Activated T-helper 1 cell treated with anti-CD3 and anti-CD28 coated beads, Interleukin-12 subunit alpha, Interleukin-12 subunit beta, Interleukin-2, Interleukin-4 antibody, amounts not matched to agents 30 ng/mL and 10 ng/mL and 1 ng/mL, durations not matched to agents 14 hours and 24 hours and 36 hours (primary cell): ENCODE measurements at regions not wholly inside any gene's neighbourhood (a gene's known extent, or its start where the extent isn't known, plus 50 kb on each side); places are given as distances from the start of the nearest gene placed in this dataset.

Experiments used
- DNase-seq: peaks from one replicate; pipeline ENCODE4 v3.0.0; 2021; ENCODE audit warnings: low spot score
- H3K27ac Mint-ChIP-seq: one replicate; pipeline ENCODE4 v1.8.0; 2021; ENCODE audit warnings: mild to moderate bottlenecking, mixed read lengths
- H3K27me3 Mint-ChIP-seq: one replicate; pipeline ENCODE4 v1.8.0; 2022; ENCODE audit warnings: mild to moderate bottlenecking, moderate library complexity, mixed read lengths; ENCODE audit not compliant: insufficient read depth
- H3K36me3 Mint-ChIP-seq: one replicate; pipeline ENCODE4 v1.8.0; 2021; ENCODE audit warnings: low read depth, mixed read lengths
- H3K4me1 Mint-ChIP-seq: one replicate; pipeline ENCODE4 v1.8.0; 2021; ENCODE audit warnings: low read depth, mixed read lengths
- H3K4me3 Mint-ChIP-seq: one replicate; pipeline ENCODE4 v1.8.0; 2021; ENCODE audit warnings: mild to moderate bottlenecking, moderate library complexity, mixed read lengths
- H3K9me3 Mint-ChIP-seq: one replicate; pipeline ENCODE4 v1.8.0; 2021; ENCODE audit warnings: mixed read lengths
- intact Hi-C: fragments of 100-400 bp; cut with micrococcal nuclease; formaldehyde crosslinking; loops from one replicate; pipeline ENCODE4 v1.15.1; 2024

GRCh38 chr4:148787285-148787684, 345.1 kb upstream of the NR3C2 start:
- H3K27ac Mint-ChIP-seq: no peak overlapping the region
- no peak overlapping the region for H3K4me3 Mint-ChIP-seq
- no peaks in the 10 kb centered on the region for H3K4me1 Mint-ChIP-seq
- H3K27me3 Mint-ChIP-seq: no peaks in the 10 kb centered on the region
- no peaks in the 10 kb centered on the region for H3K36me3 Mint-ChIP-seq
- intact Hi-C loops: no loop called here
- DNase-seq: no peak
- no peaks in the 10 kb centered on the region for H3K9me3 Mint-ChIP-seq

GRCh38 chr4:148786699-148787098, 344.5 kb upstream of the NR3C2 start:
- no peak overlapping the region for H3K4me3 Mint-ChIP-seq

GRCh38 chr4:148782284-148782683, 340.1 kb upstream of the NR3C2 start:
- H3K27me3 Mint-ChIP-seq: no peaks in the 10 kb centered on the region

More at GRCh38 chr4:148786699-148787098, 344.5 kb upstream of the NR3C2 start:
- intact Hi-C loops: no loop called here
- no peak for DNase-seq
- Mint-ChIP-seq H3K4me1 (no peaks in the 10 kb centered on the region), H3K27ac (no peak overlapping the region), H3K36me3 (no peaks in the 10 kb centered on the region), H3K27me3 (no peaks in the 10 kb centered on the region), H3K9me3 (no peaks in the 10 kb centered on the region)

GRCh38 chr4:148780426-148781005, 338.3 kb upstream of the NR3C2 start:
- no peaks in the 10 kb centered on the region for H3K27me3 Mint-ChIP-seq
- intact Hi-C loops: no loop called here
- no peaks in the 10 kb centered on the region for H3K36me3 Mint-ChIP-seq
- DNase-seq: no peak
- H3K4me3 Mint-ChIP-seq: no peak overlapping the region
- no peaks in the 10 kb centered on the region for H3K9me3 Mint-ChIP-seq
- no peak overlapping the region for H3K27ac Mint-ChIP-seq
- H3K4me1 Mint-ChIP-seq: no peaks in the 10 kb centered on the region

More at GRCh38 chr4:148782284-148782683, 340.1 kb upstream of the NR3C2 start:
- Mint-ChIP-seq H3K36me3 (no peaks in the 10 kb centered on the region), H3K9me3 (no peaks in the 10 kb centered on the region), H3K4me1 (no peaks in the 10 kb centered on the region), H3K27ac (no peak overlapping the region), H3K4me3 (no peak overlapping the region)
- intact Hi-C loops: no loop called here
- no peak for DNase-seq

GRCh38 chr4:148779771-148780170, 337.6 kb upstream of the NR3C2 start:
- Mint-ChIP-seq H3K27me3 (no peaks in the 10 kb centered on the region), H3K36me3 (no peaks in the 10 kb centered on the region), H3K4me1 (no peaks in the 10 kb centered on the region), H3K4me3 (no peak overlapping the region), H3K9me3 (no peaks in the 10 kb centered on the region), H3K27ac (no peak overlapping the region)
- DNase-seq: no peak
- intact Hi-C loops: no loop called here

GRCh38 chr4:148778980-148779675, 336.9 kb upstream of the NR3C2 start:
- H3K27me3 Mint-ChIP-seq: no peaks in the 10 kb centered on the region
- H3K4me3 Mint-ChIP-seq: no peak overlapping the region
- no peaks in the 10 kb centered on the region for H3K4me1 Mint-ChIP-seq
- no peaks in the 10 kb centered on the region for H3K9me3 Mint-ChIP-seq
- H3K36me3 Mint-ChIP-seq: no peaks in the 10 kb centered on the region
- H3K27ac Mint-ChIP-seq: no peak overlapping the region
- intact Hi-C loops: no loop called here
- no peak for DNase-seq

GRCh38 chr4:148776941-148777340, 334.7 kb upstream of the NR3C2 start:
- Mint-ChIP-seq H3K9me3 (no peaks in the 10 kb centered on the region), H3K4me1 (no peaks in the 10 kb centered on the region), H3K27ac (no peak overlapping the region), H3K4me3 (no peak overlapping the region), H3K27me3 (no peaks in the 10 kb centered on the region), H3K36me3 (no peaks in the 10 kb centered on the region)
- intact Hi-C loops: no loop called here
- no peak for DNase-seq

- Mint-ChIP-seq H3K4me3 (no peak overlapping the region), H3K27ac (no peak overlapping the region), H3K9me3 (no peaks in the 10 kb centered on the region), H3K36me3 (no peaks in the 10 kb centered on the region), H3K27me3 (no peaks in the 10 kb centered on the region), H3K4me1 (no peaks in the 10 kb centered on the region)
- no peak for DNase-seq
- intact Hi-C loops: no loop called here
Measured at GRCh38 chr4:148774134-148774533, 331.9 kb upstream of the NR3C2 start.

GRCh38 chr4:148773313-148773712, 331.1 kb upstream of the NR3C2 start:
- intact Hi-C loops: no loop called here
- H3K9me3 Mint-ChIP-seq: no peaks in the 10 kb centered on the region

GRCh38 chr4:148770848-148771247, 328.6 kb upstream of the NR3C2 start:
- H3K27ac Mint-ChIP-seq: no peak overlapping the region
- no peaks in the 10 kb centered on the region for H3K9me3 Mint-ChIP-seq
- no peaks in the 10 kb centered on the region for H3K36me3 Mint-ChIP-seq
- intact Hi-C loops: no loop called here
- DNase-seq: no peak
- no peaks in the 10 kb centered on the region for H3K4me1 Mint-ChIP-seq
- H3K4me3 Mint-ChIP-seq: no peak overlapping the region
- no peaks in the 10 kb centered on the region for H3K27me3 Mint-ChIP-seq

More at GRCh38 chr4:148773313-148773712, 331.1 kb upstream of the NR3C2 start:
- DNase-seq: no peak
- Mint-ChIP-seq H3K4me3 (no peak overlapping the region), H3K27ac (no peak overlapping the region), H3K4me1 (no peaks in the 10 kb centered on the region), H3K27me3 (no peaks in the 10 kb centered on the region), H3K36me3 (no peaks in the 10 kb centered on the region)

- Mint-ChIP-seq H3K36me3 (no peaks in the 10 kb centered on the region), H3K9me3 (no peaks in the 10 kb centered on the region), H3K27ac (no peak overlapping the region), H3K4me1 (no peaks in the 10 kb centered on the region), H3K27me3 (no peaks in the 10 kb centered on the region), H3K4me3 (no peak overlapping the region)
- intact Hi-C loops: no loop called here
- DNase-seq: no peak
Measured at GRCh38 chr4:148770377-148770776, 328.2 kb upstream of the NR3C2 start.

- H3K4me3 Mint-ChIP-seq: no peak overlapping the region
- no peaks in the 10 kb centered on the region for H3K4me1 Mint-ChIP-seq
- H3K36me3 Mint-ChIP-seq: no peaks in the 10 kb centered on the region
- H3K27ac Mint-ChIP-seq: no peak overlapping the region
- intact Hi-C loops: no loop called here
- H3K27me3 Mint-ChIP-seq: no peaks in the 10 kb centered on the region
- peaks cover 16% of the 10 kb centered on the region for H3K9me3 Mint-ChIP-seq
- DNase-seq: no peak
Measured at GRCh38 chr4:148764720-148765119, 322.5 kb upstream of the NR3C2 start.

- intact Hi-C loops: no loop called here
- no peak overlapping the region for H3K27ac Mint-ChIP-seq
- H3K4me1 Mint-ChIP-seq: no peaks in the 10 kb centered on the region
- no peak for DNase-seq
- no peaks in the 10 kb centered on the region for H3K27me3 Mint-ChIP-seq
- H3K36me3 Mint-ChIP-seq: no peaks in the 10 kb centered on the region
- H3K4me3 Mint-ChIP-seq: no peak overlapping the region
- peaks cover 10% of the 10 kb centered on the region for H3K9me3 Mint-ChIP-seq
Measured at GRCh38 chr4:148757171-148757570, 315.0 kb upstream of the NR3C2 start.

- intact Hi-C loops: no loop called here
- Mint-ChIP-seq H3K36me3 (no peaks in the 10 kb centered on the region), H3K27ac (no peak overlapping the region), H3K9me3 (no peaks in the 10 kb centered on the region), H3K4me3 (no peak overlapping the region), H3K27me3 (no peaks in the 10 kb centered on the region), H3K4me1 (no peaks in the 10 kb centered on the region)
- DNase-seq: no peak
Measured at GRCh38 chr4:148749403-148749802, 307.2 kb upstream of the NR3C2 start.
